ENCODE measurements at regions not wholly inside any gene's neighbourhood (a gene's known extent, or its start where the extent isn't known, plus 50 kb on each side); places are given as distances from the start of the nearest gene placed in this dataset. TPM values are rescaled to one million over a fixed set of nuclear protein-coding genes. Genes with fewer than 3 reads are reported as not detected.

Small RNAs in the stretch of these regions (small RNA-seq; reads per million reads assigned to genes)
- not detected for gene SNRPCP5

Data from body of pancreas (tissue), 1 donor.